HepG2 (cell line): ENCODE measurements at regions not wholly inside any gene's neighbourhood (a gene's known extent, or its start where the extent isn't known, plus 50 kb on each side); places are given as distances from the start of the nearest gene placed in this dataset.

Source experiments
- ATAC-seq: fragments of 200-7000 bp; cut with Tn5 transposase; 3 replicates; pipeline ENCODE4 v1.9.1; 2020; ENCODE audit warnings: mild to moderate bottlenecking, moderate library complexity
- BruUV-seq: library from RNA; stranded (reverse); fragments of 400-500 nt; replicated peaks from 2 replicates; lab custom pipeline; 2021; lab: Mats Ljungman, UMichigan
- CTCF ChIA-PET: fragments of 300-600 bp; formaldehyde crosslinking; extraction: SDS; loops from one replicate; lab custom pipeline; 2021; ENCODE audit warnings: low total read pairs, inconsistent platforms, low intra/inter-chr PET ratio; lab: Yijun Ruan, JAX
- POLR2A ChIA-PET: fragments of 350-600 bp; sonication (Branson Sonifier 250); formaldehyde crosslinking; loops from one replicate; lab custom pipeline; 2020; ENCODE audit warnings: antibody characterized with exemption, inconsistent platforms; lab: Yijun Ruan, JAX
- DNase-seq: peaks from one replicate; pipeline ENCODE4 v3.0.0-alpha.2; 2015; ENCODE audit warnings: low spot score
- FAIRE-seq: peaks from 3 replicates; lab custom pipeline; 2011; peaks lifted over from hg19 to GRCh38; lab: Jason Lieb, UNC
- H2AFZ ChIP-seq: one replicate; pipeline ENCODE4 v1.6.1; 2011; ENCODE audit warnings: low read length, inconsistent platforms
- H3K27ac ChIP-seq: fragments of 300-600 bp; 3 replicates; pipeline ENCODE4 v1.8.0; 2011; ENCODE audit warnings: mixed run types, mild to moderate bottlenecking, mixed read lengths, low read length, inconsistent platforms; ENCODE audit not compliant: insufficient read depth; ENCODE audit errors: extremely low read length
- H3K27me3 ChIP-seq, 2 experiments: fragments of 200-600 bp in 1 of 2; 2 replicates in 1 of 2; 3 replicates in 1 of 2; pipeline versions ENCODE4 v1.6.0 to v1.8.0; 2011; ENCODE audit warnings: low read length in 2 of 2, mild to moderate bottlenecking in 2 of 2, moderate library complexity in 2 of 2, inconsistent platforms in 1 of 2; ENCODE audit not compliant: insufficient read depth in 2 of 2, control insufficient read depth in 1 of 2
- H3K36me3 ChIP-seq, 2 experiments: fragments of 200-600 bp in 1 of 2; replicated peaks in 1 of 2; 2 replicates in 1 of 2; 3 replicates in 1 of 2; pipeline versions ENCODE4 v1.5.1 to v1.8.0; 2011; ENCODE audit warnings: low read length in 2 of 2, inconsistent platforms in 1 of 2; ENCODE audit not compliant: insufficient read depth in 2 of 2, control insufficient read depth in 1 of 2
- H3K4me1 ChIP-seq: 2 replicates; pipeline ENCODE4 v1.5.1; 2012; ENCODE audit warnings: low read length, inconsistent platforms; ENCODE audit not compliant: insufficient read depth
- H3K4me2 ChIP-seq: 2 replicates; pipeline ENCODE4 v1.6.0; 2011; ENCODE audit warnings: low read depth, low read length, inconsistent platforms
- H3K4me3 ChIP-seq, 3 experiments: fragments of 200-600 bp in 1 of 3; sonication (generic), shearing (Covaris generic) in 1 of 3; replicated peaks in 1 of 3; 2 replicates each; pipeline ENCODE4 v1.5.1; 2011 to 2016; ENCODE audit warnings: low read length in 3 of 3, inconsistent platforms in 2 of 3, low read depth in 2 of 3, mild to moderate bottlenecking in 2 of 3, control low read depth in 1 of 3, mixed read lengths in 1 of 3; ENCODE audit not compliant: insufficient read depth in 1 of 3
- H3K79me2 ChIP-seq: one replicate; pipeline ENCODE4 v1.6.1; 2011; ENCODE audit warnings: low read length, inconsistent platforms; ENCODE audit not compliant: insufficient read depth
- H3K9ac ChIP-seq: 2 replicates; pipeline ENCODE4 v1.6.0; 2011; ENCODE audit warnings: mild to moderate bottlenecking, low read depth, low read length, inconsistent platforms; ENCODE audit not compliant: insufficient read depth
- H3K9me3 ChIP-seq: 2 replicates; pipeline ENCODE4 v1.5.1; 2012; ENCODE audit warnings: mild to moderate bottlenecking, low read length
- H4K20me1 ChIP-seq: 2 replicates; pipeline ENCODE4 v1.6.0; 2011; ENCODE audit warnings: inconsistent platforms, mild to moderate bottlenecking, low read length, moderate library complexity; ENCODE audit not compliant: insufficient read depth
- AGO2 ChIP-seq: fragments of 200-400 bp; formaldehyde crosslinking; optimal IDR thresholded peaks from 2 replicates; pipeline ENCODE3; 2017; ENCODE audit warnings: mild to moderate bottlenecking, low read depth, low read length, moderate library complexity
- ARID2 ChIP-seq: sonication (generic); formaldehyde crosslinking; IDR thresholded peaks from 2 replicates; pipeline ENCODE4 v1.8.1; 2022; ENCODE audit warnings: mild to moderate bottlenecking, missing genetic modification reagents, borderline replicate concordance
- CHD2 ChIP-seq: IDR thresholded peaks from 2 replicates; pipeline ENCODE4 v1.6.1; 2011; ENCODE audit warnings: low read depth, low read length, improper control_type of control experiment
- FLYWCH1 ChIP-seq: sonication (generic); formaldehyde crosslinking; IDR thresholded peaks from 2 replicates; pipeline ENCODE4 v1.8.1; 2023; ENCODE audit warnings: mild to moderate bottlenecking, missing genetic modification reagents
- KDM6A ChIP-seq: IDR thresholded peaks from 2 replicates; pipeline ENCODE4 v1.6.1; 2016; ENCODE audit warnings: low read depth
- MLX ChIP-seq: IDR thresholded peaks from 2 replicates; pipeline ENCODE4 v1.6.1; 2016
- NFRKB ChIP-seq: fragments of 450-650 bp; IDR thresholded peaks from 2 replicates; pipeline ENCODE4 v1.6.1; 2017
- NR1H2 ChIP-seq: sonication (generic); formaldehyde crosslinking; IDR thresholded peaks from 2 replicates; pipeline ENCODE4 v1.8.1; 2022; ENCODE audit warnings: low read depth, missing genetic modification reagents, borderline replicate concordance
- POGK ChIP-seq: sonication (generic); formaldehyde crosslinking; conservative IDR thresholded peaks from 2 replicates; pipeline ENCODE4 v1.8.0; 2022; ENCODE audit warnings: mild to moderate bottlenecking, moderate library complexity, missing genetic modification reagents
- POLR2G ChIP-seq: fragments of 200-400 bp; formaldehyde crosslinking; IDR thresholded peaks from 2 replicates; pipeline ENCODE4 v1.6.1; 2018; ENCODE audit warnings: mild to moderate bottlenecking, low read depth, low read length, moderate library complexity
- SIN3B ChIP-seq: fragments of 150-350 bp; IDR thresholded peaks from 2 replicates; pipeline ENCODE4 v1.6.1; 2014; ENCODE audit warnings: low read length
- TMF1 ChIP-seq: sonication (generic); formaldehyde crosslinking; IDR thresholded peaks from 2 replicates; pipeline ENCODE4 v1.8.1; 2022; ENCODE audit warnings: low read depth, missing genetic modification reagents
- XBP1 ChIP-seq: sonication (generic); formaldehyde crosslinking; IDR thresholded peaks from 2 replicates; pipeline ENCODE4 v1.5.0; 2020; ENCODE audit warnings: missing genetic modification reagents
- ZBTB8A ChIP-seq: sonication (generic); formaldehyde crosslinking; IDR thresholded peaks from 2 replicates; pipeline ENCODE4 v1.4.0; 2020; ENCODE audit warnings: mild to moderate bottlenecking, low read depth, missing genetic modification reagents, borderline replicate concordance
- ZFAT ChIP-seq: sonication (generic); formaldehyde crosslinking; conservative IDR thresholded peaks from 2 replicates; pipeline ENCODE4 v1.8.1; 2023; ENCODE audit warnings: missing genetic modification reagents, inconsistent platforms
- ZFP90 ChIP-seq: sonication (generic); formaldehyde crosslinking; IDR thresholded peaks from 2 replicates; pipeline ENCODE4 v1.8.0; 2022; ENCODE audit warnings: missing genetic modification reagents, mild to moderate bottlenecking, inconsistent platforms, borderline replicate concordance
- ZNF251 ChIP-seq: sonication (generic); formaldehyde crosslinking; IDR thresholded peaks from 2 replicates; pipeline ENCODE4 v1.9.0; 2021; ENCODE audit warnings: mild to moderate bottlenecking, missing genetic modification reagents
- ZNF280B ChIP-seq: sonication (generic); formaldehyde crosslinking; IDR thresholded peaks from 2 replicates; pipeline ENCODE4 v1.5.0; 2020; ENCODE audit warnings: missing genetic modification reagents, mild to moderate bottlenecking, borderline replicate concordance
- ZNF841 ChIP-seq: sonication (generic); formaldehyde crosslinking; IDR thresholded peaks from 2 replicates; pipeline ENCODE4 v1.8.1; 2023; ENCODE audit warnings: missing genetic modification reagents, borderline replicate concordance
- WGBS: methylation state at CpG from one replicate; pipeline ENCODE4 v1.1.6; 2017; ENCODE audit warnings: low lambda C conversion rate; 5-methylcytosine and 5-hydroxymethylcytosine counted together
- in situ Hi-C: cut with HindIII; loops from 2 replicates; pipeline ENCODE4 v1.10.0; 2017; ENCODE audit warnings: low pct_unique_long_range_greater_than_20kb; ENCODE audit not compliant: extremely low pct_ligation_motif_present
- intact Hi-C: fragments of 100-400 bp; cut with micrococcal nuclease; formaldehyde crosslinking; loops from one replicate; pipeline ENCODE4 v1.10.0; 2022; ENCODE audit not compliant: unreplicated experiment

DNA sequence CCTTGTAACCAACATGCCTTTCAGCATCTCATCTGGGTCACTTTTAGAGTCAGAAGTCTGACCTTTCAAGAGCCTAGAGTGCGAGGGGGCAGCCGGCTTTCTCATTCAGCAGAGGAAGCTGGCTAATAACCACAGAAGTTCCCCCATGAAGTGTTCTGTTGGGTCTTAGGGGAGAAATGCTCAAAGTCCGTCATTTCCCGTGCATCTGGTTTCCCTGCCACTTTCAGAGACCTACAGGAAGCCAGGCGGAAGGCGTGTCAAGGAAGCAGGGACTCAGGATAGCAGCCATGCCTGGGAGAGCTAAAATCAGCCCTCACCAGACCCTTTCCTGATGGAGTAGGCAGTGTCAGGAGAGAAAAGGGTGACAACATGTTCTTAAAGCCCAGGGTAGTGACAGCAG lies 301.8 kb upstream of the ID2 start:
- TF ChIP-seq ZFAT (CRISPR knock-in tag) (no peak), ZBTB8A (CRISPR knock-in tag) (no peak), XBP1 (no peak), ARID2 (CRISPR knock-in tag) (no peak), FLYWCH1 (CRISPR knock-in tag) (no peak), ZNF841 (CRISPR knock-in tag) (no peak), NFRKB (no peak), POGK (no peak), MLX (CRISPR knock-in tag) (no peak), AGO2 (no peak), NR1H2 (CRISPR knock-in tag) (no peak), CHD2 (no peak), POLR2G (no peak), ZFP90 (no peak), KDM6A (no peak), ZNF280B (no peak), TMF1 (CRISPR knock-in tag) (no peak), SIN3B (no peak), ZNF251 (CRISPR knock-in tag) (no peak)
- CTCF ChIA-PET = no interaction called here
- Histone ChIP-seq H3K27ac (no peak overlapping the region), H3K36me3 (no peaks in the 10 kb centered on the region), H3K4me3 (no peak overlapping the region), H3K4me1 (peaks cover 30% of the 10 kb centered on the region), H3K4me2 (no peak overlapping the region), H3K9me3 (no peaks in the 10 kb centered on the region), H3K9ac (no peak overlapping the region), H3K27me3 (peaks cover 0 to 16% of the 10 kb centered on the region in 2 experiments; a peak in 3 of 5 replicates), H2AFZ (no peak overlapping the region), H4K20me1 (no peaks in the 10 kb centered on the region), H3K79me2 (no peaks in the 10 kb centered on the region)
- no peak for ATAC-seq
- in situ Hi-C loops = no loop called here
- 52% methylated on average over 6 of the region's 6 CpGs for WGBS
- no TSS peak for BruUV-seq
- POLR2A ChIA-PET = no interaction called here
- no peak for DNase-seq
- FAIRE-seq = no peak
- intact Hi-C loops = no loop called here
